ENCODE measurements at regions not wholly inside any gene's neighbourhood (a gene's known extent, or its start where the extent isn't known, plus 50 kb on each side); places are given as distances from the start of the nearest gene placed in this dataset.

DNA sequence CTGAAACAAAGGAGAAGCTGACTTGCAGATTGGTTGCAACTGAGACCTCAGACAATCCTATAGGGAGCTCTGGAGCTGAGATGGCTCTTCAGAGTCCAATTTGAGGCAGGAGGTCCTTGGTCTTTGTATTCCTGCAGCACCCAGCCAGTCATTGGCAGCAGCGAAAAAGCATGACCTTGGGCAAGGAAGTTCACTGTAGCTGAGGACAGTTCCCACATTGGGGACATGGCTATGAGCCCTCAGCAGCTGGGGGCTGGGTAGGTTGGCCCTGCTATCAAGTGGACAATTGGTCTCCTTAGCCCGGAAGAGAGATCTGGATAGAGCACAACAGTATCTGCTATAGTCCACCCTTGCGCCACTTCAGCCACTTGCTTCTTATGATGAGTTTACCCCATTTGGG, 56.9 kb upstream of the ATP6AP2 start:
- BruUV-seq (replicated peaks): no TSS peak
- H3K9ac ChIP-seq (replicated peaks; ENCODE audit: extremely low read depth, insufficient read depth, low read length): no peak overlapping the region
- CTCF ChIA-PET: no interaction called here

More for the DNA sequence above, 56.9 kb upstream of the ATP6AP2 start:
- Histone ChIP-seq H3K9me1 (replicated peaks; ENCODE audit: control insufficient read depth, extremely low read depth, insufficient read depth, low read length) (no peaks in the 10 kb centered on the region), H3K27me3 (ENCODE audit: control insufficient read depth in 2 of 2, insufficient read depth in 2 of 2, low read length in 2 of 2) (peaks cover 0 to 4% of the 10 kb centered on the region in 2 experiments), H3K4me1 (ENCODE audit: control insufficient read depth, extremely low read depth, insufficient read depth, low read length) (no peaks in the 10 kb centered on the region), H2AFZ (ENCODE audit: low read depth, low read length) (no peak overlapping the region), H3K9me3 (replicated peaks; ENCODE audit: control insufficient read depth, insufficient read depth, low read length) (no peaks in the 10 kb centered on the region), H4K20me1 (replicated peaks; ENCODE audit: control insufficient read depth, extremely low read depth, insufficient read depth, low read length) (no peaks in the 10 kb centered on the region), H3K27ac (ENCODE audit: insufficient read depth, low read depth, low read length) (no peak overlapping the region), H3K4me3 (replicated peaks in 1 of 3; ENCODE audit: insufficient read depth in 1 of 3, low read depth in 1 of 3, low read length in 3 of 3) (no peak overlapping the region), H3K36me3 (ENCODE audit: control insufficient read depth in 2 of 2, extremely low read depth in 1 of 2, insufficient read depth in 2 of 2, low read length in 2 of 2) (no peaks in the 10 kb centered on the region), H3K4me2 (ENCODE audit: insufficient read depth, low read length) (no peak overlapping the region), H3K79me2 (ENCODE audit: control insufficient read depth, insufficient read depth, low read length) (no peaks in the 10 kb centered on the region)
- TF ChIP-seq JUN (IDR thresholded peaks at IDR 0.05; ENCODE audit: borderline replicate concordance, insufficient read depth, insufficient read length, low read depth): no peak
- no peak for TF ChIP-seq POLR2AphosphoS5 (IDR thresholded peaks at IDR 0.05; ENCODE audit: insufficient read depth, low read depth, low read length)
- no peak for TF ChIP-seq CTCF (IDR thresholded peaks at IDR 0.05; ENCODE audit: extremely low read depth in 1 of 2, insufficient read depth in 1 of 2, low read depth in 1 of 2, low read length in 2 of 2)
- TF ChIP-seq EZH2 (IDR thresholded peaks at IDR 0.05; ENCODE audit: borderline replicate concordance, low read depth, low read length, severe bottlenecking): no peak
- no peak for TF ChIP-seq POLR2A (IDR thresholded peaks at IDR 0.05; ENCODE audit: low read depth, low read length)
- TF ChIP-seq FOS (IDR thresholded peaks at IDR 0.05; ENCODE audit: borderline replicate concordance, insufficient read depth, low read length): no peak
- no peak for TF ChIP-seq GATA2 (IDR thresholded peaks at IDR 0.05; ENCODE audit: insufficient read depth, insufficient read length, low read depth, low read length)
- no peak for TF ChIP-seq MYC (IDR thresholded peaks at IDR 0.05; ENCODE audit: low read depth, low read length)
- TF ChIP-seq, protein P1, sequence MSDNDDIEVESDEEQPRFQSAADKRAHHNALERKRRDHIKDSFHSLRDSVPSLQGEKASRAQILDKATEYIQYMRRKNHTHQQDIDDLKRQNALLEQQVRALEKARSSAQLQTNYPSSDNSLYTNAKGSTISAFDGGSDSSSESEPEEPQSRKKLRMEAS (IDR thresholded peaks at IDR 0.05; ENCODE audit: insufficient read depth, insufficient read length): no peak
- intact Hi-C loops (cut with micrococcal nuclease): no loop called here
- FAIRE-seq: no peak
- DNase-seq (ENCODE audit: low read depth, low spot score): no peak
- POLR2A ChIA-PET: no interaction called here
- dilution Hi-C loops (cut with MboI; ENCODE audit: extremely low pct_ligation_motif_present, low sequenced_read_pairs): no loop called here

Measured in endothelial cell of umbilical vein (primary cell).